DOHH2 (cell line): ENCODE measurements at regions not wholly inside any gene's neighbourhood (a gene's known extent, or its start where the extent isn't known, plus 50 kb on each side); places are given as distances from the start of the nearest gene placed in this dataset.

Experiments
- H3F3A ChIP-seq: fragments of 200-600 bp; sonication (generic), shearing (Covaris generic); 2 replicates; pipeline ENCODE4 v1.6.0; 2016; ENCODE audit warnings: antibody characterized with exemption, mild to moderate bottlenecking; ENCODE audit not compliant: control insufficient read depth, insufficient read depth
- H3K27ac ChIP-seq: fragments of 200-600 bp; sonication (generic); 2 replicates; pipeline ENCODE4 v1.5.1; 2014; ENCODE audit warnings: low read depth, mild to moderate bottlenecking, low read length, moderate library complexity
- H3K27me3 ChIP-seq: fragments of 200-600 bp; sonication (generic); 2 replicates; pipeline ENCODE4 v1.6.1; 2014; ENCODE audit warnings: mild to moderate bottlenecking, low read length, mixed read lengths; ENCODE audit not compliant: control insufficient read depth
- H3K36me3 ChIP-seq: fragments of 200-600 bp; sonication (generic); 2 replicates; pipeline ENCODE4 v1.6.1; 2014; ENCODE audit warnings: mild to moderate bottlenecking, low read length, moderate library complexity, mixed read lengths; ENCODE audit not compliant: control insufficient read depth
- H3K4me1 ChIP-seq: fragments of 200-600 bp; sonication (generic); 2 replicates; pipeline ENCODE4 v1.6.1; 2014; ENCODE audit warnings: mild to moderate bottlenecking, low read length, mixed read lengths; ENCODE audit not compliant: control insufficient read depth
- H3K4me2 ChIP-seq: fragments of 200-600 bp; sonication (generic); 2 replicates; pipeline ENCODE4 v1.6.0; 2014; ENCODE audit warnings: mild to moderate bottlenecking, low read length, moderate library complexity
- H3K4me3 ChIP-seq: fragments of 200-600 bp; sonication (generic); 2 replicates; pipeline ENCODE4 v1.5.1; 2014; ENCODE audit warnings: mild to moderate bottlenecking, low read length, mixed read lengths
- H3K79me2 ChIP-seq: fragments of 200-600 bp; sonication (generic); 2 replicates; pipeline ENCODE4 v1.6.1; 2014; ENCODE audit warnings: mild to moderate bottlenecking, low read length, mixed read lengths; ENCODE audit not compliant: control insufficient read depth
- H3K9me2 ChIP-seq: fragments of 200-600 bp; sonication (generic); replicated peaks from 2 replicates; pipeline ENCODE4 v1.6.1; 2014; ENCODE audit warnings: mild to moderate bottlenecking, low read length, mixed read lengths; ENCODE audit not compliant: control insufficient read depth
- H3K9me3 ChIP-seq: fragments of 200-600 bp; sonication (generic); 2 replicates; pipeline ENCODE4 v1.6.1; 2014; ENCODE audit warnings: antibody characterized with exemption, low read length, mixed read lengths; ENCODE audit not compliant: control insufficient read depth, insufficient read depth
- H4K20me1 ChIP-seq: fragments of 200-600 bp; sonication (generic); 2 replicates; pipeline ENCODE4 v1.6.0; 2014; ENCODE audit warnings: low read depth, mild to moderate bottlenecking, antibody characterized with exemption, low read length, moderate library complexity; ENCODE audit not compliant: control insufficient read depth, insufficient read depth
- CTCF ChIP-seq: fragments of 200-600 bp; sonication (generic); IDR thresholded peaks from one replicate; pipeline ENCODE4 v1.5.1; 2014; ENCODE audit warnings: antibody characterized with exemption, mild to moderate bottlenecking, low read depth, low read length; ENCODE audit not compliant: poor library complexity, severe bottlenecking
- EZH2phosphoT487 ChIP-seq: fragments of 200-600 bp; sonication (generic); IDR thresholded peaks from 2 replicates; pipeline ENCODE4 v1.6.1; 2017; ENCODE audit warnings: borderline replicate concordance, mild to moderate bottlenecking, antibody characterized with exemption, low read length, moderate library complexity, mixed read lengths

GRCh38 chr1:70536708-70537366 is 125.8 kb downstream of the CTH start:
- Histone ChIP-seq H3K27me3 (peaks cover 8% of the 10 kb centered on the region; the same call in 1 of the 2 replicates), H3K4me2 (no peak overlapping the region), H3K9me2 (no peaks in the 10 kb centered on the region; the same call in 1 of the 2 replicates), H3K27ac (no peak overlapping the region), H3K36me3 (no peaks in the 10 kb centered on the region), H4K20me1 (no peaks in the 10 kb centered on the region), H3K9me3 (no peaks in the 10 kb centered on the region), H3K79me2 (no peaks in the 10 kb centered on the region), H3F3A (no peaks in the 10 kb centered on the region), H3K4me1 (no peaks in the 10 kb centered on the region), H3K4me3 (no peak overlapping the region)
- TF ChIP-seq CTCF (no peak), EZH2phosphoT487 (no peak)

GRCh38 chr1:70537788-70538187 is 126.7 kb downstream of the CTH start:
- no peaks in the 10 kb centered on the region for H4K20me1 ChIP-seq
- H3K36me3 ChIP-seq: no peaks in the 10 kb centered on the region
- no peak overlapping the region for H3K4me3 ChIP-seq
- H3K9me2 ChIP-seq: no peaks in the 10 kb centered on the region; the same call in 1 of the 2 replicates
- H3F3A ChIP-seq: no peaks in the 10 kb centered on the region
- no peak overlapping the region for H3K4me2 ChIP-seq
- H3K9me3 ChIP-seq: no peaks in the 10 kb centered on the region
- H3K27me3 ChIP-seq: peaks cover 8% of the 10 kb centered on the region; the same call in 1 of the 2 replicates
- no peak overlapping the region for H3K27ac ChIP-seq
- TF ChIP-seq EZH2phosphoT487: no peak
- no peak for TF ChIP-seq CTCF
- no peaks in the 10 kb centered on the region for H3K79me2 ChIP-seq
- H3K4me1 ChIP-seq: no peaks in the 10 kb centered on the region

- Histone ChIP-seq H3K4me3 (no peak overlapping the region), H4K20me1 (no peaks in the 10 kb centered on the region), H3K9me2 (no peaks in the 10 kb centered on the region; the same call in 1 of the 2 replicates), H3K36me3 (no peaks in the 10 kb centered on the region), H3K4me2 (no peak overlapping the region), H3K9me3 (no peaks in the 10 kb centered on the region), H3K27ac (no peak overlapping the region), H3K27me3 (peaks cover 5% of the 10 kb centered on the region; the same call in 1 of the 2 replicates), H3K4me1 (no peaks in the 10 kb centered on the region), H3F3A (no peaks in the 10 kb centered on the region), H3K79me2 (no peaks in the 10 kb centered on the region)
- TF ChIP-seq EZH2phosphoT487 (no peak), CTCF (no peak)
Measured at GRCh38 chr1:70542030-70542429, 131.0 kb downstream of the CTH start.
